DND-41 (cell line): ENCODE measurements at regions not wholly inside any gene's neighbourhood (a gene's known extent, or its start where the extent isn't known, plus 50 kb on each side); places are given as distances from the start of the nearest gene placed in this dataset.
"Not testable (repeated sequence)": the region's sequence is repeated elsewhere in the genome, so short reads cannot be mapped to it uniquely, and the experiment has no call there.

Source experiments
- ATAC-seq: fragments of 200-7000 bp; cut with Tn5 transposase; 3 replicates; pipeline ENCODE4 v1.9.1; 2021; ENCODE audit warnings: low read depth; ENCODE audit not compliant: insufficient read depth
- DNase-seq: peaks from one replicate; pipeline ENCODE4 v3.0.0-alpha.2; 2020
- H2AFZ ChIP-seq: 2 replicates; pipeline ENCODE4 v1.6.0; 2012; ENCODE audit warnings: low read depth, low read length
- H3K27ac ChIP-seq: 2 replicates; pipeline ENCODE4 v1.5.1; 2012; ENCODE audit warnings: low read length, inconsistent platforms
- H3K27me3 ChIP-seq: fragments of 200-600 bp; sonication (generic); 2 replicates; pipeline ENCODE4 v1.6.0; 2012; ENCODE audit warnings: low read length, mild to moderate bottlenecking, inconsistent platforms; ENCODE audit not compliant: insufficient read depth, poor library complexity
- H3K36me3 ChIP-seq: 2 replicates; pipeline ENCODE4 v1.5.1; 2012; ENCODE audit warnings: low read length, inconsistent platforms; ENCODE audit not compliant: insufficient read depth
- H3K4me1 ChIP-seq: 2 replicates; pipeline ENCODE4 v1.5.1; 2012; ENCODE audit warnings: mild to moderate bottlenecking, low read length; ENCODE audit not compliant: insufficient read depth
- H3K4me2 ChIP-seq: 2 replicates; pipeline ENCODE4 v1.6.0; 2012; ENCODE audit warnings: mild to moderate bottlenecking, moderate library complexity, low read length, inconsistent platforms; ENCODE audit not compliant: insufficient read depth
- H3K4me3 ChIP-seq, 2 experiments: fragments of 200-600 bp in 1 of 2; shearing (Covaris generic) in 1 of 2; 2 replicates each; pipeline ENCODE4 v1.5.1; 2012 to 2016; ENCODE audit warnings: inconsistent platforms in 2 of 2, low read length in 2 of 2, mild to moderate bottlenecking in 2 of 2, low read depth in 1 of 2, moderate library complexity in 1 of 2
- H3K79me2 ChIP-seq: 2 replicates; pipeline ENCODE4 v1.6.0; 2012; ENCODE audit warnings: low read length, inconsistent platforms; ENCODE audit not compliant: insufficient read depth
- H3K9ac ChIP-seq: 2 replicates; pipeline ENCODE4 v1.6.0; 2012; ENCODE audit warnings: low read depth, mild to moderate bottlenecking, inconsistent platforms, low read length, moderate library complexity
- H3K9me3 ChIP-seq: 2 replicates; pipeline ENCODE4 v1.5.1; 2012; ENCODE audit warnings: low read length, moderate library complexity, mild to moderate bottlenecking, inconsistent platforms; ENCODE audit not compliant: insufficient read depth, severe bottlenecking
- H4K20me1 ChIP-seq: 2 replicates; pipeline ENCODE4 v1.6.0; 2012; ENCODE audit warnings: low read length; ENCODE audit not compliant: insufficient read depth
- CTCF ChIP-seq: IDR thresholded peaks from 2 replicates; pipeline ENCODE4 v1.5.1; 2012; ENCODE audit warnings: borderline replicate concordance, low read length, moderate library complexity, mild to moderate bottlenecking; ENCODE audit not compliant: poor library complexity, severe bottlenecking; ENCODE audit errors: extremely low read depth
- EZH2 ChIP-seq: IDR thresholded peaks from 3 replicates; pipeline ENCODE4 v1.6.1; 2012; ENCODE audit warnings: borderline replicate concordance, low read depth, mild to moderate bottlenecking, moderate library complexity, low read length, inconsistent platforms; ENCODE audit not compliant: severe bottlenecking

GRCh38 chr5:167417662-167418061 is 873.8 kb upstream of the WWC1 start:
- Histone ChIP-seq H3K4me2 (no peak overlapping the region), H2AFZ (no peak overlapping the region), H4K20me1 (no peaks in the 10 kb centered on the region), H3K27me3 (no peaks in the 10 kb centered on the region), H3K36me3 (no peaks in the 10 kb centered on the region), H3K9me3 (no peaks in the 10 kb centered on the region), H3K4me3 (no peak overlapping the region), H3K4me1 (no peaks in the 10 kb centered on the region), H3K79me2 (no peaks in the 10 kb centered on the region), H3K27ac (no peak overlapping the region), H3K9ac (no peak overlapping the region)
- ATAC-seq, result no peak
- no peak for TF ChIP-seq CTCF
- DNase-seq, result no peak

GRCh38 chr5:167425161-167425560 is 866.3 kb upstream of the WWC1 start:
- Histone ChIP-seq H3K36me3 (no peaks in the 10 kb centered on the region), H3K79me2 (no peaks in the 10 kb centered on the region), H3K9me3 (no peaks in the 10 kb centered on the region), H3K4me3 (no peak overlapping the region), H3K27me3 (no peaks in the 10 kb centered on the region), H3K4me1 (no peaks in the 10 kb centered on the region), H2AFZ (no peak overlapping the region), H3K4me2 (no peak overlapping the region), H3K9ac (no peak overlapping the region), H4K20me1 (no peaks in the 10 kb centered on the region), H3K27ac (no peak overlapping the region)
- DNase-seq (no peak), ATAC-seq (no peak)
- TF ChIP-seq CTCF, result no peak
- no peak for TF ChIP-seq EZH2

- Histone ChIP-seq H3K27ac (no peak overlapping the region), H2AFZ (no peak overlapping the region), H3K9me3 (no peaks in the 10 kb centered on the region), H4K20me1 (no peaks in the 10 kb centered on the region), H3K27me3 (no peaks in the 10 kb centered on the region), H3K9ac (no peak overlapping the region), H3K36me3 (no peaks in the 10 kb centered on the region), H3K4me2 (no peak overlapping the region), H3K4me3 (no peak overlapping the region), H3K79me2 (no peaks in the 10 kb centered on the region), H3K4me1 (no peaks in the 10 kb centered on the region)
- DNase-seq, result no peak
- no peak for TF ChIP-seq EZH2
- TF ChIP-seq CTCF, result no peak
- no peak for ATAC-seq
Measured at GRCh38 chr5:167426501-167426900, 864.9 kb upstream of the WWC1 start.

- H3K9ac ChIP-seq, H3K27me3 ChIP-seq, H3K9me3 ChIP-seq, H3K36me3 ChIP-seq, DNase-seq, H3K4me2 ChIP-seq, H4K20me1 ChIP-seq, H3K4me3 ChIP-seq, H3K79me2 ChIP-seq, ATAC-seq, H3K27ac ChIP-seq, H3K4me1 ChIP-seq, H2AFZ ChIP-seq: not testable (repeated sequence)
Measured at GRCh38 chr5:167427641-167428040, 863.8 kb upstream of the WWC1 start.
